OCI-LY7 (cell line): ENCODE measurements at regions not wholly inside any gene's neighbourhood (a gene's known extent, or its start where the extent isn't known, plus 50 kb on each side); places are given as distances from the start of the nearest gene placed in this dataset.

Experiments
- BruUV-seq: library from RNA; stranded (reverse); fragments of 400-500 nt; replicated peaks from 2 replicates; lab custom pipeline; 2021; lab: Mats Ljungman, UMichigan
- CTCF ChIA-PET: fragments of 300-600 bp; sonication (Branson Sonifier 250); formaldehyde crosslinking; loops from one replicate; lab custom pipeline; 2022; ENCODE audit warnings: antibody characterized with exemption; ENCODE audit not compliant: unreplicated experiment; lab: Charles Lee
- POLR2A ChIA-PET: fragments of 300-600 bp; sonication (Branson Sonifier 250); formaldehyde crosslinking; loops from one replicate; lab custom pipeline; 2022; ENCODE audit warnings: antibody characterized with exemption; lab: Charles Lee
- DNase-seq: peaks from one replicate; pipeline ENCODE4 v3.0.0-alpha.2; 2015; ENCODE audit warnings: low spot score
- H2AFZ ChIP-seq: fragments of 200-600 bp; sonication (generic), shearing (Covaris generic); 2 replicates; pipeline ENCODE4 v1.6.1; 2014; ENCODE audit warnings: mild to moderate bottlenecking, antibody characterized with exemption, low read length, moderate library complexity
- H3K27ac ChIP-seq: fragments of 200-600 bp; sonication (generic); 2 replicates; pipeline ENCODE4 v1.5.1; 2014; ENCODE audit warnings: mixed run types, low read depth, mild to moderate bottlenecking, moderate library complexity, low read length, inconsistent platforms; ENCODE audit not compliant: poor library complexity, severe bottlenecking
- H3K36me3 ChIP-seq: fragments of 200-600 bp; sonication (generic); 2 replicates; pipeline ENCODE4 v1.6.1; 2014; ENCODE audit warnings: mild to moderate bottlenecking, antibody characterized with exemption, low read length, moderate library complexity, mixed read lengths; ENCODE audit not compliant: insufficient read depth
- H3K4me1 ChIP-seq: fragments of 200-600 bp; sonication (generic); 2 replicates; pipeline ENCODE4 v1.5.1; 2014; ENCODE audit warnings: mild to moderate bottlenecking, low read length; ENCODE audit not compliant: insufficient read depth, poor library complexity, severe bottlenecking
- H3K4me2 ChIP-seq: fragments of 200-600 bp; sonication (generic); 2 replicates; pipeline ENCODE4 v1.6.1; 2014; ENCODE audit warnings: mild to moderate bottlenecking, low read length
- H3K4me3 ChIP-seq: fragments of 200-600 bp; sonication (generic); 2 replicates; pipeline ENCODE4 v1.5.1; 2014; ENCODE audit warnings: mild to moderate bottlenecking, low read depth, low read length; ENCODE audit not compliant: poor library complexity, severe bottlenecking
- H3K79me2 ChIP-seq: fragments of 200-600 bp; sonication (generic); 2 replicates; pipeline ENCODE4 v1.6.1; 2016; ENCODE audit warnings: low read depth, mild to moderate bottlenecking, low read length, moderate library complexity, mixed read lengths; ENCODE audit not compliant: insufficient read depth
- H3K9me2 ChIP-seq: fragments of 200-600 bp; sonication (generic); 2 replicates; pipeline ENCODE4 v1.6.1; 2016; ENCODE audit warnings: mild to moderate bottlenecking, low read length, mixed read lengths; ENCODE audit not compliant: insufficient read depth
- H3K9me3 ChIP-seq: fragments of 200-600 bp; sonication (generic); 2 replicates; pipeline ENCODE4 v1.6.1; 2014; ENCODE audit warnings: mild to moderate bottlenecking, mixed run types, low read length, mixed read lengths
- H4K20me1 ChIP-seq: fragments of 200-600 bp; sonication (generic); 2 replicates; pipeline ENCODE4 v1.6.1; 2014; ENCODE audit warnings: mild to moderate bottlenecking, antibody characterized with exemption, low read length, moderate library complexity, mixed read lengths; ENCODE audit not compliant: insufficient read depth
- CTCF ChIP-seq: fragments of 200-600 bp; sonication (generic); conservative IDR thresholded peaks from 2 replicates; pipeline ENCODE4 v1.5.1; 2014; ENCODE audit warnings: mild to moderate bottlenecking, antibody characterized with exemption, low read length, moderate library complexity, mixed read lengths
- EZH2phosphoT487 ChIP-seq: fragments of 200-600 bp; sonication (generic); IDR thresholded peaks from 2 replicates; pipeline ENCODE4 v1.6.1; 2018; ENCODE audit warnings: low read depth, borderline replicate concordance, mild to moderate bottlenecking, mixed run types, antibody characterized with exemption, low read length, moderate library complexity, mixed read lengths
- intact Hi-C: fragments of 100-400 bp; cut with micrococcal nuclease; formaldehyde crosslinking; loops from one replicate; pipeline ENCODE4 v1.10.0; 2022; ENCODE audit not compliant: unreplicated experiment

- no peak overlapping the region for H3K27ac ChIP-seq
These were observed 841.1 kb upstream of the MANEA start for GRCh38 chr6:94736236-94736635.

GRCh38 chr6:94735270-94735669 lies 842.1 kb upstream of the MANEA start:
- no peak overlapping the region for H3K27ac ChIP-seq
- H4K20me1 ChIP-seq = no peaks in the 10 kb centered on the region
- DNase-seq = no peak
- H3K9me3 ChIP-seq = no peaks in the 10 kb centered on the region
- intact Hi-C loops = no loop called here
- no peaks in the 10 kb centered on the region for H3K36me3 ChIP-seq
- no peaks in the 10 kb centered on the region for H3K79me2 ChIP-seq
- POLR2A ChIA-PET = no interaction called here
- no peaks in the 10 kb centered on the region for H3K9me2 ChIP-seq
- no peak for TF ChIP-seq CTCF
- TF ChIP-seq EZH2phosphoT487 = no peak
- no TSS peak for BruUV-seq
- no peak overlapping the region for H2AFZ ChIP-seq
- no peak overlapping the region for H3K4me2 ChIP-seq
- CTCF ChIA-PET = no interaction called here
- no peak overlapping the region for H3K4me3 ChIP-seq
- no peaks in the 10 kb centered on the region for H3K4me1 ChIP-seq

More at GRCh38 chr6:94736236-94736635, 841.1 kb upstream of the MANEA start:
- Histone ChIP-seq H3K36me3 (no peaks in the 10 kb centered on the region), H3K4me2 (no peak overlapping the region), H3K4me3 (no peak overlapping the region), H3K9me2 (no peaks in the 10 kb centered on the region), H3K79me2 (no peaks in the 10 kb centered on the region), H4K20me1 (no peaks in the 10 kb centered on the region), H3K9me3 (no peaks in the 10 kb centered on the region), H2AFZ (no peak overlapping the region), H3K4me1 (no peaks in the 10 kb centered on the region)
- TF ChIP-seq CTCF (no peak), EZH2phosphoT487 (no peak)
- ChIA-PET POLR2A (no interaction called here), CTCF (no interaction called here)
- no peak for DNase-seq
- BruUV-seq = no TSS peak
- intact Hi-C loops = no loop called here

- POLR2A ChIA-PET = no interaction called here
- H3K4me2 ChIP-seq = no peak overlapping the region
- no peaks in the 10 kb centered on the region for H3K36me3 ChIP-seq
- CTCF ChIA-PET = no interaction called here
- H3K4me3 ChIP-seq = no peak overlapping the region
- H3K9me2 ChIP-seq = no peaks in the 10 kb centered on the region
- no peak overlapping the region for H3K27ac ChIP-seq
- H3K79me2 ChIP-seq = no peaks in the 10 kb centered on the region
- no peak overlapping the region for H2AFZ ChIP-seq
- TF ChIP-seq CTCF (no peak), EZH2phosphoT487 (no peak)
- H3K9me3 ChIP-seq = no peaks in the 10 kb centered on the region
- no TSS peak for BruUV-seq
- no peaks in the 10 kb centered on the region for H4K20me1 ChIP-seq
- H3K4me1 ChIP-seq = no peaks in the 10 kb centered on the region
- intact Hi-C loops = no loop called here
- no peak for DNase-seq
These were observed 842.6 kb upstream of the MANEA start for GRCh38 chr6:94734751-94735150.
